ENCODE measurements at regions not wholly inside any gene's neighbourhood (a gene's known extent, or its start where the extent isn't known, plus 50 kb on each side); places are given as distances from the start of the nearest gene placed in this dataset.
A peak's percentile ranks its signal among the peaks of the same experiment; 100 is the strongest.

GRCh38 chr9:117625154-117625553 is 79.0 kb upstream of the TLR4 start:
- peaks cover 6% of the 10 kb centered on the region for H3K9me3 ChIP-seq
- ChIA-PET POLR2A (no interaction called here), CTCF (no interaction called here)
- WGBS (ENCODE audit: low lambda C conversion rate) = 33% methylated on average over 1 of the region's 1 CpG
- H3K79me2 ChIP-seq (ENCODE audit: insufficient read depth) = no peaks in the 10 kb centered on the region
- H3K36me3 ChIP-seq (replicated peaks in 1 of 2; ENCODE audit: control insufficient read depth in 1 of 2, insufficient read depth in 2 of 2, low read length in 1 of 2) = no peaks in the 10 kb centered on the region
- H3K4me3 ChIP-seq (ENCODE audit: low read depth in 2 of 2, low read length in 1 of 2) = no peak overlapping the region
- H3K27me3 ChIP-seq (ENCODE audit: insufficient read depth) = no peaks in the 10 kb centered on the region
- no peak for DNase-seq
- no peak overlapping the region for H3K4me2 ChIP-seq
- TF ChIP-seq EP300 (IDR thresholded peaks at IDR 0.05; ENCODE audit: borderline replicate concordance in 1 of 2, low read depth in 1 of 2, low read length in 1 of 2) = no peak
- TF ChIP-seq MXI1 (IDR thresholded peaks at IDR 0.05; ENCODE audit: low read depth, low read length) = no peak
- no peak for TF ChIP-seq MEF2A (IDR thresholded peaks at IDR 0.05; ENCODE audit: borderline replicate concordance, low read depth)
- H3K4me1 ChIP-seq (ENCODE audit: control insufficient read depth in 1 of 2, insufficient read depth in 2 of 2, low read depth in 1 of 2, low read length in 1 of 2) = no peaks in the 10 kb centered on the region
- no peaks in the 10 kb centered on the region for H4K20me1 ChIP-seq (ENCODE audit: insufficient read depth)
- no peaks in the 10 kb centered on the region for H3F3A ChIP-seq (replicated peaks; ENCODE audit: insufficient read depth)
- no peak overlapping the region for H2AFZ ChIP-seq (ENCODE audit: low read depth)
- no peak overlapping the region for H3K9ac ChIP-seq
- no peak overlapping the region for H3K27ac ChIP-seq (ENCODE audit: low read depth in 2 of 2, low read length in 1 of 2)
- no peaks in the 10 kb centered on the region for H3K9me2 ChIP-seq

GRCh38 chr9:117624106-117624505 is 80.1 kb upstream of the TLR4 start:
- Histone ChIP-seq H3K27me3 (ENCODE audit: insufficient read depth) (no peaks in the 10 kb centered on the region), H3K4me1 (ENCODE audit: control insufficient read depth in 1 of 2, insufficient read depth in 2 of 2, low read depth in 1 of 2, low read length in 1 of 2) (no peaks in the 10 kb centered on the region), H3K36me3 (replicated peaks in 1 of 2; ENCODE audit: control insufficient read depth in 1 of 2, insufficient read depth in 2 of 2, low read length in 1 of 2) (no peaks in the 10 kb centered on the region), H3K4me3 (ENCODE audit: low read depth in 2 of 2, low read length in 1 of 2) (no peak overlapping the region), H3K27ac (ENCODE audit: low read depth in 2 of 2, low read length in 1 of 2) (no peak overlapping the region), H3K9me3 (peaks cover 6% of the 10 kb centered on the region), H3K9ac (no peak overlapping the region), H2AFZ (ENCODE audit: low read depth) (no peak overlapping the region), H3K4me2 (no peak overlapping the region), H4K20me1 (ENCODE audit: insufficient read depth) (no peaks in the 10 kb centered on the region), H3F3A (replicated peaks; ENCODE audit: insufficient read depth) (no peaks in the 10 kb centered on the region), H3K9me2 (no peaks in the 10 kb centered on the region), H3K79me2 (ENCODE audit: insufficient read depth) (no peaks in the 10 kb centered on the region)
- TF ChIP-seq NFIC (IDR thresholded peaks at IDR 0.05; ENCODE audit: borderline replicate concordance) = no peak
- no peak for TF ChIP-seq TAF1 (IDR thresholded peaks at IDR 0.05; ENCODE audit: borderline replicate concordance, low read depth, low read length)
- TF ChIP-seq PBX3 (IDR thresholded peaks at IDR 0.05) = no peak
- no peak for TF ChIP-seq FOSL2 (IDR thresholded peaks at IDR 0.05; ENCODE audit: borderline replicate concordance, low read depth)
- TF ChIP-seq RAD21 (IDR thresholded peaks at IDR 0.05; ENCODE audit: low read length) = no peak
- TF ChIP-seq GATA2 (CRISPR knock-in tag; IDR thresholded peaks at IDR 0.05) = no peak
- TF ChIP-seq MAX (IDR thresholded peaks at IDR 0.05; ENCODE audit: low read depth) = no peak
- no peak for TF ChIP-seq YY1 (IDR thresholded peaks at IDR 0.05; ENCODE audit: low read depth)
- no peak for TF ChIP-seq SMC3 (IDR thresholded peaks at IDR 0.05; ENCODE audit: low read depth, low read length)
- TF ChIP-seq MXI1 (IDR thresholded peaks at IDR 0.05; ENCODE audit: low read depth, low read length) = no peak
- CTCF ChIA-PET = no interaction called here
- DNase-seq = no peak
- WGBS (ENCODE audit: low lambda C conversion rate) = 8% methylated on average over 3 of the region's 3 CpGs
- POLR2A ChIA-PET = no interaction called here

- Histone ChIP-seq H3F3A (replicated peaks; ENCODE audit: insufficient read depth) (no peaks in the 10 kb centered on the region), H3K4me2 (no peak overlapping the region), H3K27ac (ENCODE audit: low read depth in 2 of 2, low read length in 1 of 2) (no peak overlapping the region), H3K9ac (no peak overlapping the region), H4K20me1 (ENCODE audit: insufficient read depth) (no peaks in the 10 kb centered on the region), H3K9me2 (no peaks in the 10 kb centered on the region), H2AFZ (ENCODE audit: low read depth) (no peak overlapping the region), H3K79me2 (ENCODE audit: insufficient read depth) (no peaks in the 10 kb centered on the region), H3K4me1 (ENCODE audit: control insufficient read depth in 1 of 2, insufficient read depth in 2 of 2, low read depth in 1 of 2, low read length in 1 of 2) (no peaks in the 10 kb centered on the region), H3K9me3 (peaks cover 6% of the 10 kb centered on the region), H3K27me3 (ENCODE audit: insufficient read depth) (no peaks in the 10 kb centered on the region), H3K36me3 (replicated peaks in 1 of 2; ENCODE audit: control insufficient read depth in 1 of 2, insufficient read depth in 2 of 2, low read length in 1 of 2) (no peaks in the 10 kb centered on the region), H3K4me3 (ENCODE audit: low read depth in 2 of 2, low read length in 1 of 2) (no peak overlapping the region)
- WGBS (ENCODE audit: low lambda C conversion rate) = 38% methylated on average over 3 of the region's 3 CpGs
- ChIA-PET CTCF (interaction anchor here (0.7 to 1.2 kb wide), 4 partner anchors 17 to 127 kb away, joined by 3 read pairs; no protein-coding TSS in a partner anchor), POLR2A (no interaction called here)
- DNase-seq = no peak
- TF ChIP-seq PBX3 (IDR thresholded peaks at IDR 0.05) = no peak
- TF ChIP-seq MEF2A (IDR thresholded peaks at IDR 0.05; ENCODE audit: borderline replicate concordance, low read depth) = no peak
- no peak for TF ChIP-seq JUND (IDR thresholded peaks at IDR 0.05)
- no peak for TF ChIP-seq POLR2AphosphoS5 (IDR thresholded peaks at IDR 0.05; ENCODE audit: low read depth, low read length)
- TF ChIP-seq CTCF (IDR thresholded peaks at IDR 0.05) = peak; percentile 34
Measured at GRCh38 chr9:117622347-117622746, 81.9 kb upstream of the TLR4 start.
